ENCODE measurements at regions not wholly inside any gene's neighbourhood (a gene's known extent, or its start where the extent isn't known, plus 50 kb on each side); places are given as distances from the start of the nearest gene placed in this dataset.

DNA sequence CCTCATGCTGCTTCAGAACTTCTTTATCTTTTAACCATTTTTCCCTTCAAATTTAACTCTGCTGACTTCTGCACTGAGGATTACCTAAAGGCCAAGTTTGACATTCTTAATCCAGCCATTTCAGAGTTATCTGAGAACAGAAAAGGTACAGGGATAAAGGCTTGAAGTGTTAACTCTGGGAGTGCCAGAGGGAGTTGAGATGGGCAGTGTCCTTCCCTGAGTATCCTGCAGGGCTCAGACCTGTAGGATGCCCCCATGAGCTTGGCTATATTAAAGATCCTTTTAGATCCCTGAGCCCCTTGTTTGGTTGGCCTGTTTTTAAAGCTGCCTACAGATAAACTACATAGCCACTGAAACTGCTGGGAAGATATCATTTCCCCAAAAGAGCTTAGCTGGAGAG lies 268.4 kb upstream of the KIRREL3 start:
- TF ChIP-seq POLR2A (IDR thresholded peaks at IDR 0.05; ENCODE audit: low read depth) (no peak), EP300 (IDR thresholded peaks at IDR 0.05) (no peak), POLR2AphosphoS5 (IDR thresholded peaks at IDR 0.05) (no peak)
- TF ChIP-seq, protein P1, sequence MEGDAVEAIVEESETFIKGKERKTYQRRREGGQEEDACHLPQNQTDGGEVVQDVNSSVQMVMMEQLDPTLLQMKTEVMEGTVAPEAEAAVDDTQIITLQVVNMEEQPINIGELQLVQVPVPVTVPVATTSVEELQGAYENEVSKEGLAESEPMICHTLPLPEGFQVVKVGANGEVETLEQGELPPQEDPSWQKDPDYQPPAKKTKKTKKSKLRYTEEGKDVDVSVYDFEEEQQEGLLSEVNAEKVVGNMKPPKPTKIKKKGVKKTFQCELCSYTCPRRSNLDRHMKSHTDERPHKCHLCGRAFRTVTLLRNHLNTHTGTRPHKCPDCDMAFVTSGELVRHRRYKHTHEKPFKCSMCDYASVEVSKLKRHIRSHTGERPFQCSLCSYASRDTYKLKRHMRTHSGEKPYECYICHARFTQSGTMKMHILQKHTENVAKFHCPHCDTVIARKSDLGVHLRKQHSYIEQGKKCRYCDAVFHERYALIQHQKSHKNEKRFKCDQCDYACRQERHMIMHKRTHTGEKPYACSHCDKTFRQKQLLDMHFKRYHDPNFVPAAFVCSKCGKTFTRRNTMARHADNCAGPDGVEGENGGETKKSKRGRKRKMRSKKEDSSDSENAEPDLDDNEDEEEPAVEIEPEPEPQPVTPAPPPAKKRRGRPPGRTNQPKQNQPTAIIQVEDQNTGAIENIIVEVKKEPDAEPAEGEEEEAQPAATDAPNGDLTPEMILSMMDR (IDR thresholded peaks at IDR 0.05), result no peak
